ENCODE measurements at regions not wholly inside any gene's neighbourhood (a gene's known extent, or its start where the extent isn't known, plus 50 kb on each side); places are given as distances from the start of the nearest gene placed in this dataset.

DNA sequence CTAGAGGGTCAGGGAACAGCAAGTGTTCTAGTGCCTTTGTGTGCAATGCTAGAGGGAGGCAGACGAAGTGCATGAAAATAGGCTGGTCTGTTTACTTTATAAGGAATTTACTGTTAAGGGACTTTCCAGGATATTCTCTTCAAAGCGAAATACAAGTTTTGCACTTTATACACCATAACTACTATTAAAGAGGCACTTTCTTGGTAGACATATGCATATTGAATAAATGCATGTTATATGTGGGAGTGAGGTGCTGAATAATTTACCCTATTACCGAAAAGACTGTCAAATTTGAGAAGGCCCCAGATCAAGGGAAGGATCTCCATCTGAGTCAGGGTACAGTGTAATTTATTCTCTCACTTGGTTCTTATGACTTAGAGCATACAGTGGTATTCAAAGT lies 310.5 kb downstream of the S1PR1 start:
- TF ChIP-seq, protein P1, sequence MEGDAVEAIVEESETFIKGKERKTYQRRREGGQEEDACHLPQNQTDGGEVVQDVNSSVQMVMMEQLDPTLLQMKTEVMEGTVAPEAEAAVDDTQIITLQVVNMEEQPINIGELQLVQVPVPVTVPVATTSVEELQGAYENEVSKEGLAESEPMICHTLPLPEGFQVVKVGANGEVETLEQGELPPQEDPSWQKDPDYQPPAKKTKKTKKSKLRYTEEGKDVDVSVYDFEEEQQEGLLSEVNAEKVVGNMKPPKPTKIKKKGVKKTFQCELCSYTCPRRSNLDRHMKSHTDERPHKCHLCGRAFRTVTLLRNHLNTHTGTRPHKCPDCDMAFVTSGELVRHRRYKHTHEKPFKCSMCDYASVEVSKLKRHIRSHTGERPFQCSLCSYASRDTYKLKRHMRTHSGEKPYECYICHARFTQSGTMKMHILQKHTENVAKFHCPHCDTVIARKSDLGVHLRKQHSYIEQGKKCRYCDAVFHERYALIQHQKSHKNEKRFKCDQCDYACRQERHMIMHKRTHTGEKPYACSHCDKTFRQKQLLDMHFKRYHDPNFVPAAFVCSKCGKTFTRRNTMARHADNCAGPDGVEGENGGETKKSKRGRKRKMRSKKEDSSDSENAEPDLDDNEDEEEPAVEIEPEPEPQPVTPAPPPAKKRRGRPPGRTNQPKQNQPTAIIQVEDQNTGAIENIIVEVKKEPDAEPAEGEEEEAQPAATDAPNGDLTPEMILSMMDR (conservative IDR thresholded peaks at IDR 0.05; ENCODE audit: low read depth, low read length), result no peak
- TF ChIP-seq EZH2 (IDR thresholded peaks at IDR 0.05; ENCODE audit: borderline replicate concordance, low read depth, low read length, poor library complexity, severe bottlenecking), result no peak
